ENCODE measurements at regions not wholly inside any gene's neighbourhood (a gene's known extent, or its start where the extent isn't known, plus 50 kb on each side); places are given as distances from the start of the nearest gene placed in this dataset.

DNA sequence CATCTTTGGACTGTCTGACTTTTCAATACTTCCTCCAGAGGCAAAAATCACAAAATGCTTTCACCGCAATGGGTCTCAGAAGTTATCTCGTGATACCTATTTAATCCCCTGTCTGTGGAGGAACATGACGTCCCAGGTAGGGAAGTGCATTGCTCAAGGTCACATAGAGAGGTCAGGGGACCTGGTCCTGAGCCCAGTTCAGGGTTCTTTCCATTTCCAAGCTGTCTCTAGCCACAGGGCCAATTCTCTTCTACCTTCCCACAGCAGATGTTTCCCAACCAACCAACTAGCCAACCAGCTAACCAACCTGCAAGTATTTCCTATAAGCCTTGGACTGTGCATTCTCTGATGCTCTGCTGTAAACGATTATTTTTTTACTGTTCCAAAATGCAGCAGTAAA is 122.2 kb upstream of the DLG1 start:
- TF ChIP-seq HNF4G (IDR thresholded peaks at IDR 0.05): no peak
- TF ChIP-seq FOXA2 (IDR thresholded peaks at IDR 0.05): no peak
- no peak for TF ChIP-seq YY1 (IDR thresholded peaks at IDR 0.05)
- no peak for TF ChIP-seq JUND (IDR thresholded peaks at IDR 0.05)
- no peak for TF ChIP-seq RXRA (IDR thresholded peaks at IDR 0.05)
- TF ChIP-seq EGR1 (IDR thresholded peaks at IDR 0.05; ENCODE audit: low read depth in 2 of 2): no peak
- no peak for TF ChIP-seq MAX (IDR thresholded peaks at IDR 0.05)
- TF ChIP-seq, protein P1, sequence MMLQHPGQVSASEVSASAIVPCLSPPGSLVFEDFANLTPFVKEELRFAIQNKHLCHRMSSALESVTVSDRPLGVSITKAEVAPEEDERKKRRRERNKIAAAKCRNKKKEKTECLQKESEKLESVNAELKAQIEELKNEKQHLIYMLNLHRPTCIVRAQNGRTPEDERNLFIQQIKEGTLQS (IDR thresholded peaks at IDR 0.05): no peak
- no peak for TF ChIP-seq SP1 (IDR thresholded peaks at IDR 0.05)
- TF ChIP-seq NR2F2 (IDR thresholded peaks at IDR 0.05): no peak
- TF ChIP-seq GABPA (IDR thresholded peaks at IDR 0.05 in 1 of 2, conservative IDR thresholded peaks at IDR 0.05 in 1 of 2): no peak
- no peak for TF ChIP-seq RAD21 (IDR thresholded peaks at IDR 0.05)
- no peak for TF ChIP-seq CTCF (IDR thresholded peaks at IDR 0.05; ENCODE audit: low read depth, low read length, missing input control)
- no peak for DNase-seq (ENCODE audit: low spot score)
- Histone ChIP-seq H3K27ac (ENCODE audit: low read depth in 1 of 2, low read length in 2 of 2) (no peak overlapping the region), H3K4me1 (ENCODE audit: control insufficient read depth in 4 of 4, insufficient read depth in 4 of 4, low read length in 3 of 4) (peaks cover 0 to 5% (median 0%) of the 10 kb centered on the region in 4 donors), H3K27me3 (ENCODE audit: control insufficient read depth in 4 of 4, insufficient read depth in 4 of 4, low read length in 3 of 4) (no peaks in the 10 kb centered on the region), H3K36me3 (ENCODE audit: control insufficient read depth in 4 of 4, insufficient read depth in 3 of 4, low read depth in 1 of 4, low read length in 3 of 4) (no peaks in the 10 kb centered on the region), H3K4me3 (ENCODE audit: low read depth in 1 of 3, low read length in 3 of 3) (no peak overlapping the region), H3K9ac (ENCODE audit: low read depth in 1 of 2, low read length in 2 of 2) (no peak overlapping the region), H3K9me3 (ENCODE audit: control insufficient read depth in 4 of 4, low read length in 3 of 4) (no peaks in the 10 kb centered on the region)
- WGBS: 76% methylated on average over 4 of the region's 4 CpGs

DNA sequence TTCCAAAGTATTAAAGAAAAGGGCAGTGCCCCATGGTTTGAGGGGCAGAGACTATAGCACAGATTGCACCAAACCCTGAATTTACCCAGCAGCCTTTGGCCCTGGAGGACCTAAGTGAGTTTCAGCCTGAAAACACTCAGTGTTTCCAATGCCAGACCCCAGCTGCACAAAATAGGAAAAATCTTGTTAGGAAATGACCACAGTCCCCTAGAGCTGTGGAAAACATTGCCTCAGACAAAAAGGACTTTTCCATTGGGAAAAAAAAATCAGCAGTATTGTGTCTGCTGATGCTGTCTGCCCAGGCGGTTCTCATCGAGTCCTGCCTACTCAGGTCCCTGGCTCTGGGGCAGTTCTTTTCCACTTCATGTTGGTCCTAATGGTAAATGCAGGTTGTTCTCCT is 121.7 kb upstream of the DLG1 start:
- Histone ChIP-seq H3K4me1 (ENCODE audit: control insufficient read depth in 4 of 4, insufficient read depth in 4 of 4, low read length in 3 of 4) (peaks cover 0 to 5% (median 0%) of the 10 kb centered on the region in 4 donors), H3K4me3 (ENCODE audit: low read depth in 1 of 3, low read length in 3 of 3) (no peak overlapping the region), H3K27me3 (ENCODE audit: control insufficient read depth in 4 of 4, insufficient read depth in 4 of 4, low read length in 3 of 4) (no peaks in the 10 kb centered on the region), H3K9ac (ENCODE audit: low read depth in 1 of 2, low read length in 2 of 2) (no peak overlapping the region), H3K27ac (ENCODE audit: low read depth in 1 of 2, low read length in 2 of 2) (no peak overlapping the region), H3K9me3 (ENCODE audit: control insufficient read depth in 4 of 4, low read length in 3 of 4) (no peaks in the 10 kb centered on the region), H3K36me3 (ENCODE audit: control insufficient read depth in 4 of 4, insufficient read depth in 3 of 4, low read depth in 1 of 4, low read length in 3 of 4) (no peaks in the 10 kb centered on the region)
- 94% methylated on average over 2 of the region's 2 CpGs for WGBS
- TF ChIP-seq, protein P2, sequence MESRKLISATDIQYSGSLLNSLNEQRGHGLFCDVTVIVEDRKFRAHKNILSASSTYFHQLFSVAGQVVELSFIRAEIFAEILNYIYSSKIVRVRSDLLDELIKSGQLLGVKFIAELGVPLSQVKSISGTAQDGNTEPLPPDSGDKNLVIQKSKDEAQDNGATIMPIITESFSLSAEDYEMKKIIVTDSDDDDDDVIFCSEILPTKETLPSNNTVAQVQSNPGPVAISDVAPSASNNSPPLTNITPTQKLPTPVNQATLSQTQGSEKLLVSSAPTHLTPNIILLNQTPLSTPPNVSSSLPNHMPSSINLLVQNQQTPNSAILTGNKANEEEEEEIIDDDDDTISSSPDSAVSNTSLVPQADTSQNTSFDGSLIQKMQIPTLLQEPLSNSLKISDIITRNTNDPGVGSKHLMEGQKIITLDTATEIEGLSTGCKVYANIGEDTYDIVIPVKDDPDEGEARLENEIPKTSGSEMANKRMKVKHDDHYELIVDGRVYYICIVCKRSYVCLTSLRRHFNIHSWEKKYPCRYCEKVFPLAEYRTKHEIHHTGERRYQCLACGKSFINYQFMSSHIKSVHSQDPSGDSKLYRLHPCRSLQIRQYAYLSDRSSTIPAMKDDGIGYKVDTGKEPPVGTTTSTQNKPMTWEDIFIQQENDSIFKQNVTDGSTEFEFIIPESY (IDR thresholded peaks at IDR 0.05): no peak
- TF ChIP-seq, protein P3, sequence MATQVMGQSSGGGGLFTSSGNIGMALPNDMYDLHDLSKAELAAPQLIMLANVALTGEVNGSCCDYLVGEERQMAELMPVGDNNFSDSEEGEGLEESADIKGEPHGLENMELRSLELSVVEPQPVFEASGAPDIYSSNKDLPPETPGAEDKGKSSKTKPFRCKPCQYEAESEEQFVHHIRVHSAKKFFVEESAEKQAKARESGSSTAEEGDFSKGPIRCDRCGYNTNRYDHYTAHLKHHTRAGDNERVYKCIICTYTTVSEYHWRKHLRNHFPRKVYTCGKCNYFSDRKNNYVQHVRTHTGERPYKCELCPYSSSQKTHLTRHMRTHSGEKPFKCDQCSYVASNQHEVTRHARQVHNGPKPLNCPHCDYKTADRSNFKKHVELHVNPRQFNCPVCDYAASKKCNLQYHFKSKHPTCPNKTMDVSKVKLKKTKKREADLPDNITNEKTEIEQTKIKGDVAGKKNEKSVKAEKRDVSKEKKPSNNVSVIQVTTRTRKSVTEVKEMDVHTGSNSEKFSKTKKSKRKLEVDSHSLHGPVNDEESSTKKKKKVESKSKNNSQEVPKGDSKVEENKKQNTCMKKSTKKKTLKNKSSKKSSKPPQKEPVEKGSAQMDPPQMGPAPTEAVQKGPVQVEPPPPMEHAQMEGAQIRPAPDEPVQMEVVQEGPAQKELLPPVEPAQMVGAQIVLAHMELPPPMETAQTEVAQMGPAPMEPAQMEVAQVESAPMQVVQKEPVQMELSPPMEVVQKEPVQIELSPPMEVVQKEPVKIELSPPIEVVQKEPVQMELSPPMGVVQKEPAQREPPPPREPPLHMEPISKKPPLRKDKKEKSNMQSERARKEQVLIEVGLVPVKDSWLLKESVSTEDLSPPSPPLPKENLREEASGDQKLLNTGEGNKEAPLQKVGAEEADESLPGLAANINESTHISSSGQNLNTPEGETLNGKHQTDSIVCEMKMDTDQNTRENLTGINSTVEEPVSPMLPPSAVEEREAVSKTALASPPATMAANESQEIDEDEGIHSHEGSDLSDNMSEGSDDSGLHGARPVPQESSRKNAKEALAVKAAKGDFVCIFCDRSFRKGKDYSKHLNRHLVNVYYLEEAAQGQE (IDR thresholded peaks at IDR 0.05): no peak
- TF ChIP-seq FOXA1 (IDR thresholded peaks at IDR 0.05): no peak
- no peak for TF ChIP-seq RXRA (IDR thresholded peaks at IDR 0.05)
- no peak for TF ChIP-seq YY1 (IDR thresholded peaks at IDR 0.05)
- TF ChIP-seq JUND (IDR thresholded peaks at IDR 0.05): no peak
- no peak for TF ChIP-seq TAF1 (conservative IDR thresholded peaks at IDR 0.05)
- TF ChIP-seq SP1 (IDR thresholded peaks at IDR 0.05): no peak
- TF ChIP-seq NR2F2 (IDR thresholded peaks at IDR 0.05): no peak
- TF ChIP-seq HNF4G (IDR thresholded peaks at IDR 0.05): no peak
- no peak for TF ChIP-seq FOXA2 (IDR thresholded peaks at IDR 0.05)
- TF ChIP-seq MAX (IDR thresholded peaks at IDR 0.05): no peak
- TF ChIP-seq, protein P1 (IDR thresholded peaks at IDR 0.05): no peak
- TF ChIP-seq CTCF (IDR thresholded peaks at IDR 0.05; ENCODE audit: low read depth, low read length, missing input control): no peak
- DNase-seq (ENCODE audit: low spot score): no peak

Data from liver (tissue), 8 donors.